Jurkat, Clone E6-1 (cell line): ENCODE measurements at regions not wholly inside any gene's neighbourhood (a gene's known extent, or its start where the extent isn't known, plus 50 kb on each side); places are given as distances from the start of the nearest gene placed in this dataset.

Experiments used
- DNase-seq: peaks from one replicate; pipeline ENCODE4 v3.0.0-alpha.2; 2011; ENCODE audit warnings: low read depth, low spot score
- H3K4me3 ChIP-seq: 2 replicates; pipeline ENCODE4 v1.5.1; 2011; ENCODE audit warnings: mild to moderate bottlenecking, low read length, control low read depth, moderate library complexity

GRCh38 chr18:64271975-64272659, 123.2 kb upstream of the LINC00305 start:
- H3K4me3 ChIP-seq = no peak overlapping the region
- no peak for DNase-seq

DNA sequence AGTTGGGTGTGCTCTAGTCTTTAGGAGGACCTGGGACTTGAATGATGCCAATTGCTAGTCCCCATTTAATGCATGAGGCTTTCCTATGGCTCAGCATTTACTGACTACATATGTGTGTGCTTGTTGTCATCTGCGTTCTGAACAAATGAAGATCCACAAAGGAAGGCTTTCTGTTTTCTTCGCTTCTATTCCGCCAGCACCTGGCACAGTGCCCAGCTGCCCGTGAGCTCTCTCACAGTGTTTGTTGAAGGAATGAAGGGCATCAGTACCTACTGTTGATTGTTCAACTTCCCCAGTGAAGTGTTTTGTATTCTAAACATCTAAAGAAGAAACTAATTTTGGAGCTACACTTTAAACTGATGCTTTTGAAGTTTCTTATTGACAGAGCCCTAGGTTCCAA, 122.4 kb upstream of the LINC00305 start:
- DNase-seq = no peak

DNA sequence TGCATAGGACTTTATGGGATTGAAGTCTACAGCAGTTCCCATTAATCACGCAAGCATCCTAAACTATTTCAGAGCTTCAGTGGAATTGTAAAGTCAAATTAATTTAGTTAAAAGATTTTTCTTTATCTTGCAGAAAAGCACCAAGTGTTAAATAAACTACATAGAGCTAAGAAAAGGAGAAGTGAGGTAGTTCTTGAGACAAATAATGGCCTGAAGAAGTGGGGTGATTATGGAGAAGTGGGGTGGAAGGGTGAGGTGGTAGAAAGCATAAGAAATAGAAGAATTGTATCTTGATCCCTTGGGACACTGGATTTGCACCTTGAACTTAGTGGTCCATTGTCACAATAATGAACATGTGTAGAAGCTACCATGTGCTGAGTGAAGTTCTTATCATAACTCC, 121.7 kb upstream of the LINC00305 start:
- no peak overlapping the region for H3K4me3 ChIP-seq
- no peak for DNase-seq

More for the DNA sequence above, 122.4 kb upstream of the LINC00305 start:
- no peak overlapping the region for H3K4me3 ChIP-seq

DNA sequence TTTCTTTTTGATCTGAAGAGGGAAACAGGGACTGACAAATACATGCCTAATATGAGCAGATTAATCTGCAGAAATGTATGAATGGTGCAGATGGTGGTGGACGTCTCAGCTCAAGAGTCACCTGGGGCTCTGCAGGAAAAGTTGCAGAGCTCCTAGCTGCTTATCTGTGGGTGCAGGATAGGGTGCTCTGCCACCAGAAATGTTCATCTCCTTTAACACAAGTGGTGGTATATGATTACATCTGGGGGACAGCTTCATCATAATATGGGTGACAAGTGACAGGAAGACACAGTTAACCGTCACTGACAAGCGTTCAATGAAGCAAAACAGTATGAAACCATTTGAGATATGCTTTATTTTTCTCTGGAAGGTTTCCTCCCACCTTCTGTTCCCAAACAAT, 121.2 kb upstream of the LINC00305 start:
- no peak for DNase-seq
- H3K4me3 ChIP-seq = no peak overlapping the region

DNA sequence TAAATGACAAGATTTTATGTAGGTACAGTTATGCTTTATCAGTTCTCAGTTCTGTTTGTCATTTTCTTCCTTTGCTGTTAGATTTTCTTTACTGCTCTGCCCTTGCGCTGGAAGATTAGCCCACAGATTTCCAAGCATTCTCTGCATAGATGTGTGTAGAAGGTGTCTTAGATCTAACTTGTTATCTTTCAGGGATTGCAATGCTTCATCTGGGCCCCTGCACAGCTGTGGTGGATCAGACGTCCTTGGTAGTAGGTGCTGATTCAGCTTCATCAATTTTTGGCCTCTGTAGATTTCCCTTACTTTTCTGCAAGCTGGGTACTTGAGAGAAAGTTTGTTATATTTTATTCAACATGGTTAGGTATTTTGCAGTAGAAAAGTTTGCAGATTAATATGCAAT, 115.3 kb upstream of the LINC00305 start:
- DNase-seq = no peak
- no peak overlapping the region for H3K4me3 ChIP-seq

DNA sequence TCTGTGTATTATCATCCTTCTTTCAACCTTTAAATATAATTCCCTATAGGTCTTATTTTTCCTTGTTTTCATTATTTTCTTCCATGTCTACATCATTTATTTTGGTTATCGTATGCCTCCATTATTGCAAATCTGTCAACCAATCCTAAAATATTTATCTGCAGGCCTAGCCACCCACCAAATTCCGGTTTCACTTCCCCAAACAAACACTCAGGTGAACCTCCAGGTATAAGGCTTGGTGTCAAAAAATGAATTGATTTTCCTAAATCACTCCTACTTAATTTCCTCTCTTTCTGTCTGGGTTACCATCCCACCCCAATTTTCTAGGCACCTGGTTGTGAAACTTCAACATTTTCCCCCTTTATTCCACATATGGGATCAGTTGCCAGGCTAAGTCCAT, 111.9 kb upstream of the LINC00305 start:
- no peak overlapping the region for H3K4me3 ChIP-seq
- DNase-seq = no peak

DNA sequence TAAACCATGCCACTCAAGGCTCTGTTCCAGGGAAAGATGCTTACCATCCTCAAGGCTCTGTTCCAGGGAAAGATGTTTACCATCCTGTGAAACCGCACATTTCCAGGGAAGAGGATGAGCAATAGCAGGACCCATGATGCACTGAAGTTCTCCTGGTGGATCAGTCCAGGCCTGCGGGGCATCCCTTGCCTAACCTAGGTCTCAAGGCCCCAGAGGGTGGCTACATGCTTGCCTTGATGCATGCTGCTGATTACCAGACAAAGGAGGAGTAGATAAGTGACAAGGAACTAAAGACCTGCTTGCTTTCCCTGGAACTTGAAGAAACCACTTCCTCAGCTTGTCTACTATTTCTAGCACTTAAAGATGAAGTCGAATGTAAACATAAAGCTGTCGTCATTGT, 111.0 kb upstream of the LINC00305 start:
- no peak overlapping the region for H3K4me3 ChIP-seq
- DNase-seq = no peak

DNA sequence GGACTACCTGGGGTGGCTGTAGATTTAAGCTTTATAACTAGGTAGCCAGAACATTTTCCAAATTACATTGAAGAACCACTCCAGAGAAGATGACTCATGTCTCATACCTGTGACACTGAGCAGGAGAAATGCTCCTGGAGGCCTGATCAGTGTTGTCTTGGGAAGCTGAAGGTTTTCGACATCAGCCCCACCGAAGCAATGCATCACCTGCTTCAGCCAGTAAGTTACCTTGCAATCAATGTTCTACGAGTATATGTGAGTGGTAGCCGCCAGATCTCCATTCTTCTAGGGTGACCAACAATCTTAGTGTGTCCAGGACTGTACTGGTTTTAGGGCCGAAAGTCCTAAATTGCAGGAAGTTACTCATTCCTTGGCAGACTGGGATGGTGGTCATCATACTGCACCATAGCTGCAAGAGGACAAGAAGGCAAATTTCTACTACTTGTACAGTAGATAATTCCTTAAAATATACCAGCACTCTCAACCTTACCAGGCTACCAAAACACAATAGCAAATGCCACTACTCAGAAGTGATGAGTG, 109.3 kb upstream of the LINC00305 start:
- no peak for DNase-seq
- H3K4me3 ChIP-seq = no peak overlapping the region

- no peak for DNase-seq
- no peak overlapping the region for H3K4me3 ChIP-seq
Observed at GRCh38 chr18:64254399-64255093, 105.7 kb upstream of the LINC00305 start.

GRCh38 chr18:64253873-64254272, 105.0 kb upstream of the LINC00305 start:
- H3K4me3 ChIP-seq = no peak overlapping the region
- no peak for DNase-seq

GRCh38 chr18:64253222-64253621, 104.3 kb upstream of the LINC00305 start:
- no peak overlapping the region for H3K4me3 ChIP-seq
- DNase-seq = no peak

DNA sequence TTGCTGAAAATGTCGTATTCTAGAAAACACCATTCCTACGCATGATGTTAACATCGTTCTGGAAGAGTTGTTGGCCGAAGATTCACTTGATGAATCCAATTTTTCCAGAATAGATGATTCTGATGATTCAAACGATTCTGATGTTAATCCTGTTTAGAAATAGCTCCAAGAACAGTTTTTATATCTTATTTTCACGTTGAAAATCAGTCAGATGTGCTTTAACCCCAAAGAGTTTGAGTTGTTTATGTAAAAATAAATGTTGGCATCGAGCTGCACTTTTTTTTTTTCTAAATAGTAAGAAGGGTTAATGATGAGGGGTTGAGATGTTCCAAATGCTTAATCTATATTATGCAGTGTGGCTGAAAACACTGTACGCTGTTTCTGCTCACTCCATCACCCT, 99.9 kb upstream of the LINC00305 start:
- DNase-seq = no peak
- no peak overlapping the region for H3K4me3 ChIP-seq

GRCh38 chr18:64245126-64245861, 96.4 kb upstream of the LINC00305 start:
- no peak for DNase-seq
- H3K4me3 ChIP-seq = no peak overlapping the region

- no peak for DNase-seq
- no peak overlapping the region for H3K4me3 ChIP-seq
Observed at GRCh38 chr18:64244571-64244970, 95.7 kb upstream of the LINC00305 start.

- DNase-seq = no peak
- no peak overlapping the region for H3K4me3 ChIP-seq
Observed at GRCh38 chr18:64240316-64240715, 91.4 kb upstream of the LINC00305 start.

DNA sequence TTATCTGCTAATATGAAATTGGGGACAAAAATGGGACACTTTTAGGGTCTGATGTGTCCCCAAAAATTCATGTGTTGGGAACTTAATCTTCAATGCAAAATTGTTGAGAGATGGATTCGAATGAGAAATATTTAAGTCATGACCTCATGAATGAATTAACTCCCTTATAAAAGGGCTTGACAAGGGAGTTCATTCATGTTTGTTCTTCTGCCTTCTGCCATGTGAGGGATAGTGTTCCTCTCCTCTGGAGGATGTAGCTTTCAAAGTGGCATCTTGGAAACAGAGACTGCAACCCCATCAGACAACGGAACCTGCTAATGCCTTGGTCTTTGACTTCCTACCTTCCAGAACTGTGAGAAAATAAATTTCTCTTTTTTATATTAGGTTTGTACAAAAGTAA, 89.2 kb upstream of the LINC00305 start:
- H3K4me3 ChIP-seq = no peak overlapping the region
- no peak for DNase-seq

GRCh38 chr18:64234321-64234720, 85.4 kb upstream of the LINC00305 start:
- no peak overlapping the region for H3K4me3 ChIP-seq
- no peak for DNase-seq

GRCh38 chr18:64233851-64234250, 85.0 kb upstream of the LINC00305 start:
- H3K4me3 ChIP-seq = no peak overlapping the region
- no peak for DNase-seq

GRCh38 chr18:64220941-64221340, 72.1 kb upstream of the LINC00305 start:
- H3K4me3 ChIP-seq = no peak overlapping the region
- no peak for DNase-seq

- no peak for DNase-seq
Observed at GRCh38 chr18:64219517-64219916, 70.6 kb upstream of the LINC00305 start.

More at GRCh38 chr18:64219517-64219916, 70.6 kb upstream of the LINC00305 start:
- H3K4me3 ChIP-seq = no peak overlapping the region
